LoVo (cell line): ENCODE measurements at regions not wholly inside any gene's neighbourhood (a gene's known extent, or its start where the extent isn't known, plus 50 kb on each side); places are given as distances from the start of the nearest gene placed in this dataset.

Experiments used
- DNase-seq: peaks from one replicate; pipeline ENCODE4 v3.0.0-alpha.2; 2016; ENCODE audit warnings: low spot score

- DNase-seq, result no peak
These were observed 388.1 kb upstream of the SLC14A2 start for GRCh38 chr18:45227001-45227742.

DNA sequence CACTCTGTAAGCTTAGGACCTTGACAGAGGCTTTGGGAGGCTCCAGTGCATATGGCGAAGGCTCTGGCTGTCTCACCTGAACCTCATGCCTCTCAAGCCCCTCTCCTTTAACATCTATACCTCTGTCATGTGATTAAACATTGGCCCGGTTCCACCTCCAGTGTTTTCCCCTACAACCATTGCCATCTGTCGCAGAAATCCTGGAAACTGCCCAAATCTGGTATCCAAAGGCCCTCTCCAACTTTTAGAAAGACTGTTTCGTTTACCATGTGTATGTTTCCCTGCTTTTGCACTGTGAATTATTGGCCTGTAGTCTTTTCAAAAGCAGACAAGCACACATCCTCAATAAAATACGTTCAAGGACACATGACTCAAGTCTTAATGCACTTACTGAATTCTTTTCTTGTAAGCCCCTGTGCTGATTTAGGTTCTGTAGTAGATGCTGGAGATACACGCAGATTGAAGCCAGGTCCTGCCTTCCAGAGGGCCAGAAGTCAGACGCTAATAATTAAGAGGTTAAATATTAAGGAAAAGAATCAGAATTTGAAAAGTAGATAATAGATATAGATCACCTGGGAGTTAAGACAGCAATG, 386.4 kb upstream of the SLC14A2 start:
- no peak for DNase-seq

GRCh38 chr18:45231617-45232016, 383.7 kb upstream of the SLC14A2 start:
- no peak for DNase-seq

DNA sequence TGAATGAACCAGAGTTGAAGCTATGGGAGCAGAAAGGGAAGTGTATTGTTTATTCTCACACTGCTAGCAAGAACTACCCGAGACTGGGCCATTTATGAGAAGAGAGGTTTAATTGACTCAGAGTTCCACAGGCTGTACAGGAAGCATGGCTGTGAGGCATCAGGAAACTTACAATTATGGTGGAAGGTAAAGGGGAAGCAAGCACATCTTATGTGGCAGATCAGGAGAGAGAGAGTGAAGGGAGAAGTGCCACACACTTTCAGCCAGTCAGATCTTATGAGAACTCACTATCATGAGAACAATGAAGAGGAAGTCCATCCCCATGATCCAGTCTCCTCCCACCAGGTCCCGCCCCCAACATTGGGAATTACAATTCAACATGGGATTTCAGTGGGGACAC, 383.2 kb upstream of the SLC14A2 start:
- no peak for DNase-seq

GRCh38 chr18:45236676-45237075, 378.6 kb upstream of the SLC14A2 start:
- no peak for DNase-seq

DNA sequence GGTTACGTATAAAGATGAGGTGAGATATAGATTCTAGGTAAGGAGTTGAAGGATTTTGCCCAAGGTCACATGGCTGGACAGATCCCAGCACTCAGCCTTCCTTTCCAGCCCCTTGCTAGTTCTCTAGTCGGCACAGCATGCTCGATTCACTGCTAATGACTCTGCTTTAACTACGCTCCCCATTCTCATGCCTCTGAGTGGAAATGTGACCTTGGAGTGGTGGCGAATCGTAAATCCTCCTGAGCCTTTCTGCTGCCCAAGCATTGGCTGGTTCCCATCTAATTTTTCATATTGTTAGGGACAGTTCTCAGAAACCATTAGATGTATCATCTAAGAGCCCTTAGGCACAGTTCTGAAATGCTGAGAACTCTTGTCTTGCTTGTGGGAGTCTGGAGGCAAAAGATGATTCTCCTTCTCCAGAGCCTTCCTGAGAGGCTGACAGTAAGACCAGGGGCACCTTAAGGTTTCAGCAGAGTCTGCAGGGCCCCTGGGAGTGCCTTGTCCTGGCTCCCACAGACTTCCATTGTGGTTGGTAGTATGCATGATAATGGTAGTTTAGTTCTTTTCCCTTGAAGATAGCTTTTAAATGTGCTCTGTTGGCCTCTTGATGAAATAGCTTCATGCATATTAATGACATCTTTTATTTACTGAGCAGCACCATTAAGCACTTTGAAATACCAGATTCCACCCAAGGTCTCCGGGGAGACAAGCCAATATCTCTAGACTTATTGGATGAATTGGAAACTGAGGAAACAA, 377.8 kb upstream of the SLC14A2 start:
- no peak for DNase-seq

DNA sequence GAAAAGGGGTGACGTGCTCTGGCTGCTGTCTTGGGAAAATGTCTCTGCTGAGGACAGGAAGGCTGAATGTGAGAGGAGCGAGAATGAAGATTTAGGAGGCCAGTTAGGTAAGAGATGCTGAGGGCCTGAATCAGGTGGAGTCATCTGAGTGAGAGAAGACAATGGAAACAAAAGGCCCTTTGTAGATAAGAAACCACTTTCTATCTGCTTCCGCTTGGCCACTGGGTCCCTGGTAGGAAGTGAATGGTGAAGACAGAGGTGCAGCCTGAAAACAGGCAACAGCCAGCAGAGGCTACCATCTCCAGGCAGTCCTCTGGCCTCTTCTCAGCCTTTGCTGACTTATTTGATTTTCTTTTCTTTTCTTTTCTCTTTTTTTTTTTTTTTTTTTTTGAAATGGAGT, 374.0 kb upstream of the SLC14A2 start:
- DNase-seq, result no peak

GRCh38 chr18:45241982-45242565, 373.2 kb upstream of the SLC14A2 start:
- DNase-seq, result no peak

DNA sequence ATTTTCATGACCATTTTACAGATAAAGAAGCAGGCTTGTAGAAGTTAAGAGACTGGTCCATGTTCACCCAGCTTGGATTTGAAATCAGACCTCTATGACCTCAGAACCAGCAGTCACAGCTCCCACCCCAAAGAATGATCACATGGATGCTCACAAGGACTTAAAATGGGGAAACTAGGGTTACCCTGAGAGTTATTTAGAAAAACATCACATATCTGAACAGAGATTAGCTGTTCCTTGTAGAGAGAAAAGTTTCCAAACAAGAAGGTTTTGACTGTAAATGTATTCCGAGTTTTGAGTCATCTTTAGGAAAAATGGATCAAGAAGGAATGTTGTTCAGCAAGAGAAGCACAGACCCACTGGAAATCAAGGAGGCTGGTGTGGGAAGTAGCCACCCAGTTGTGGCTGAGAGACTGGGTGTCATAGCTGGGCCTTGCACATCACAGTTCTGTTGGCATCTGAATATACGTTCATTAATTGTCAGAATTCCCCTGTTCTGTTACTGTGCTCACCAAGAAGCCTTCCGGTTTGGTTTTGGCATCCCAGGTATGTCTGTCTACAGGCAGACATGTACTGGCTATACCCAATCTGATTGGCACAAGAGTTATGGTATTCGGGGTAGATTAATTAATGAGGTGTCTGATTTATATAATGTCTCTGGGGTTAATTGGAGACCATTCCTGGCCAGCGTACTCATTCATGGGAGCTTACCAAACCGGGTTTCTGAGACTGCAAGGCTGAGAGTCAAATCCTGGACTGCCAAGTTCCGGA, 371.8 kb upstream of the SLC14A2 start:
- no peak for DNase-seq

GRCh38 chr18:45245091-45245511, 370.2 kb upstream of the SLC14A2 start:
- DNase-seq, result no peak

- no peak for DNase-seq
These were observed 366.9 kb upstream of the SLC14A2 start for GRCh38 chr18:45248240-45248903.

GRCh38 chr18:45249246-45249661, 366.0 kb upstream of the SLC14A2 start:
- DNase-seq, result no peak

DNA sequence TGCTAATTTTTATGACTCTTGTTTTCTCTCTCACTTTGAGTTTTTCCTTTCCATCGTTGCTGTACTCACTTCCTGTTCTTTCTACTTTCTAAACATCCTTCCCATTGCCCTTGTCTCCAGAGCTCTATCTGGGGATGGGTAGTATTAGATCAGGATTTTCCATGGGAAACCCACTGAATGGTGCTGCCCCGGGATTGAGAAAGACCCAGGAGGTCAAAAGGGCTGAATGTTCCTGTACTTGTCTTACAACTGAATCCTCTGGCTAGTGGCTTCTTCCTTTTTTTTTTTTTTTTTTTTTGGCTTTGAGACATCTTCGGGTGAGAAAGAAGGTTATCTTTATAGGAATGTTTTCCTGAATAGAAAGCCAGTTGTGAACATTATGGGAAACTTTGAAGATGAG, 364.8 kb upstream of the SLC14A2 start:
- no peak for DNase-seq

DNA sequence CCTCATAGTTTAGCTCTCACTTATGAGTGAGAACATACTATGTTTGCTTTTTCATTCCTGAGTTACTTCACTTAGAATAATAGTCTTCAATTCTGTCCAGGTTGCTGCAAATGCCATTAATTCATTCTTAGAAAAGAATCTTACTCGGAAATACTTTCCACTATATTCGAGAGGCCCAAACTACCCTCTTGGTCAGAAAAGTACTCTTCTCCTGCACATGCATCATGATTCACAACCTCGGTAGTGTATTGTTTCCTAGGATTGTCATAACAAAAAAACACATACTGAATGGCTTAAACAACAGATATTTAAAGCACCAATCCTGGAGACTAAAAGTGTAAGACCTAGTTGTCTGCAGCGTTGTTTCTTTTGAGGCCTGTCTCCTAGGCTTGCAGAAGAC, 364.0 kb upstream of the SLC14A2 start:
- no peak for DNase-seq

DNA sequence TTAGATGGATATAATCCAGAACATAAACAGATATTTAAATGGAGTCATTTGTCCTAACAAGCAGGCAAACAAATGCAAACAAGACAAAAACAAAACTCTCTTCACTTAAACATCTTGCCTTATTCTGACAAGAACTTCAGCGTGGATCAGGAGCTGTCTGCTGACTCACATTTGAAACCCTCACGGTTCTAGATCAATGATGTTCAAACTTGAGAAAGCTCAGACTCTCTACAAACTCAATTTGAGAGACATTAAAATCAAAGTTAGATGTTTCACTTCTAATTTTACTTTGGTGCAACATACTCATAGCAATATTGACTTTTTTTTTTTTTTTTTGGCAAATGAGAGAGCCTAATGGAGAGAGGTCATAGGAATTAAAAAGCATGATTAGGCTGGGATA, 362.8 kb upstream of the SLC14A2 start:
- DNase-seq, result no peak

DNA sequence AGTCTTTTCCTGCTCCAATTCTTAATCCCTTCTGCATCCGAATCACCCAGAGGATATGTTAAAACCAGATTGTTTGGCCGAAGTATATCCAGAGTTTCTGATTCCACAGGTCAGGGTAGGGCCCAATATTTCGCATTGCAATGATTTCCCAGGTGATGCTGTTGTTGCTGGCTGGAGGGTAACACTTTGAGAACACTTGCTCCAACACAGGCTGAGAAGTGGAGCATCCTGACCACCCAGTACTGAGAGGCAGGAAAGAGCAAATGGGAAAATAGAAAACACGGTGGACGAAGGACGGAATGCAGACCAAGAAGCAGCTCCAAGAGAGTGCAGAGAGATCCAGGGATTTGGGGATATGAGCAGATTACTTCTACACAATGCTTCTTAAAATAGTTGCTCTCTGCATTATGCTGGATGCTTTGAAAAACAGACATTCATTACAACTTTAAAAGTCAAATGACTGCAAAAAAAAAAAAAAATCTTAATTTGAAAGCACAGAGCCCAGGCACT, 362.2 kb upstream of the SLC14A2 start:
- DNase-seq, result no peak

DNA sequence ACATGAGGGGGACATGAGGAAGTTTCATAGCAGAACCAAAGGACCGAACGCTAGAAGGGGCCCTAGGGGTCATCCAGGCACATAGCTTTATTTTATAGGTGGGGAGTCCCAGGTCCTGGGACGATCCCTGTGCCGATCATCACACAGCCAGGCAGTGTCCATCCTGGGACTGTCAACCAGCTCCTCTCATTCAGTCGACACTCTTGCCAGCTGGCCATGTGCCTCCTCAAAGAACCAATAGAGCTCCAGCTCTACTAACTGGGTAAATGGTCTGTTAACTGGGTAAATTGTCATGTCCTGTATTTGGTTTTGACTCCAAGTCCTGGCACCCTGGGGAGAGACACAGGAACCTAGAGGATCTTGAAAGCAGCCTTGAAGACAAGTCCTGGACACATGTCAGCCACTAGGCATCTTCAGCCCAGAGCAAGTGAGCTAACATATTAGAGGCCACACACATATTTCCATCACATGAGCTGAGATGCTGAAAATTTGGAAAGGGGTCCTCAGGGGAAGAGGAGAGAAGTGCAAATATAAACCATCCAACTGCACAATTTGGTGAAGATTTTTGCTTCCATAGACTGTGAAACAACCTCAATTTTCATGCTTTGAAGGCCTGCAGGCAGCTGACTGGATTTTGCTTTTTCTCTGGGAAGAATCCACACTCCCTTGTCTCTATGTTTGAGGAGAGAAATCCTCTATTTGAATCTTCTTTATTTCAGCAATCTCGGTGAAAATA, 361.1 kb upstream of the SLC14A2 start:
- DNase-seq, result no peak

DNA sequence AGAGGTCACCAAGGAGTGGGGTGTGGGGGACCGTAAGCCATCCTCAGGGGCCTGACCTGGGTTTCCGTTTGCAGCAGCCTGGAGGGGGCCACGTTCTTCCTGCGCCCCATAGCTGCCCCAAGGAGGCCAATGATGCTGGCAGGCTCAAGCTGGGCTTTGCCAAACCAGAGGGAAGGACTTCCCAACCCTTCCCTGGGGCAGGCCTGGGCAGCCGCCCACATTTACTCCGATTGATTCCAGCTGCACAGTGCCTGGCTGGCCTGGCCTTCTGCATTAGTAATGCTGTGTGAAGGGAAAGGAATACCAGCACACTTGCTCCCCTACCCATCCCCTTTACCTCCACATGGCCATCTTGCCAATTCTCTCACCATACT, 360.6 kb upstream of the SLC14A2 start:
- DNase-seq, result no peak

DNA sequence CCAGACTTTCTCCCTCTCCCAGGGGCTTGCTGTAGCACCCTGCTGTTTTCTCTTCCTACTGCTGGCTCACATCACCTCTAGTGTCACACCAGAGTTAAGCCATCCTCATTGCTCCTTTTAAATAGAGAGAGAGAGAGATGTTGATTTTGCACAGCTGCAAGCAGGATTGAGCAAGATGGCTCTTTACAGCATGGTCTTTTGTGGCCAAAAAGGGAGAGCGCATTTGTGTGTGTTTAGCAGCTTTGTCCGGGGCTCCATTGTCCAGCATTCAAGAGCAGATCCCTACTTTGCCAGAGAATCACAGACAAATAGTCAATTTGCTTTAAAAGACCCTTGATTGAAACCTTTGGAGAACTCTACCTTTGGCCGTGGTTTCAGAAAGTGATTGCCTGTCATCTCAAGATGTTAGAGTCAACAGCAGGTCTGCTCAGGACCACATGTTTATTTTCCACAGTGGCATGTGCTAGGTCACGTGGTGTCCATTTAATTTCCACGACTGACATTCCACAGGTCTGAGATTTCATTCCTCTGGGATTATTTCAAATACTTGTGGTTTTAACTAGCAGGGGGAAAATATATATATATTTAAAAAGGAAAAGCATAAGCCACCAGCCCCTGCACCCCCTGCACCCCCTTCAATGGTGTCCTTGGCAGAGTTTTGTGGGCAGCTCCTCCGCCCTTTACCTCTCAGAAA, 359.9 kb upstream of the SLC14A2 start:
- peak; percentile 15 for DNase-seq

- no peak for DNase-seq
These were observed 355.2 kb upstream of the SLC14A2 start for GRCh38 chr18:45260125-45260524.
